ENCODE measurements at regions not wholly inside any gene's neighbourhood (a gene's known extent, or its start where the extent isn't known, plus 50 kb on each side); places are given as distances from the start of the nearest gene placed in this dataset.

GRCh38 chr5:62982348-62982747, 403.7 kb downstream of the LRRC70 start:
- Histone ChIP-seq H3F3A (ENCODE audit: low read depth) (no peaks in the 10 kb centered on the region), H3K9me3 (ENCODE audit: low read depth) (peaks cover 3% of the 10 kb centered on the region), H3K79me2 (ENCODE audit: low read depth) (no peaks in the 10 kb centered on the region), H3K4me3 (no peak overlapping the region), H3K9ac (no peak overlapping the region), H3K4me2 (no peak overlapping the region), H3K27ac (no peak overlapping the region), H3K27me3 (no peaks in the 10 kb centered on the region), H2AFZ (replicated peaks) (no peak overlapping the region), H4K20me1 (ENCODE audit: low read depth) (no peaks in the 10 kb centered on the region), H3K4me1 (no peaks in the 10 kb centered on the region), H3K36me3 (peaks cover 3% of the 10 kb centered on the region)
- peak; percentile 18 for DNase-seq (ENCODE audit: low spot score)
- H3K27ac Mint-ChIP-seq: no peak overlapping the region
- TF ChIP-seq EZH2phosphoT487 (IDR thresholded peaks at IDR 0.05): no peak
- no peak for TF ChIP-seq EZH2 (IDR thresholded peaks at IDR 0.05)
- no peak for TF ChIP-seq CTCF (IDR thresholded peaks at IDR 0.05)
- H3K4me3 Mint-ChIP-seq: no peak overlapping the region
- no peaks in the 10 kb centered on the region for H3K27me3 Mint-ChIP-seq (ENCODE audit: insufficient read depth, low read depth)
- no peaks in the 10 kb centered on the region for H3K36me3 Mint-ChIP-seq
- peaks cover 20% of the 10 kb centered on the region for H3K9me3 Mint-ChIP-seq
- H3K4me1 Mint-ChIP-seq: peaks cover 8% of the 10 kb centered on the region

GRCh38 chr5:62980884-62981283, 402.3 kb downstream of the LRRC70 start:
- Histone ChIP-seq H3K9me3 (ENCODE audit: low read depth) (no peaks in the 10 kb centered on the region), H3K4me1 (no peaks in the 10 kb centered on the region), H3K4me3 (no peak overlapping the region), H3K27ac (no peak overlapping the region), H3K27me3 (no peaks in the 10 kb centered on the region), H3F3A (ENCODE audit: low read depth) (no peaks in the 10 kb centered on the region), H4K20me1 (ENCODE audit: low read depth) (no peaks in the 10 kb centered on the region), H3K9ac (no peak overlapping the region), H2AFZ (replicated peaks) (no peak overlapping the region), H3K4me2 (no peak overlapping the region), H3K79me2 (ENCODE audit: low read depth) (no peaks in the 10 kb centered on the region), H3K36me3 (no peaks in the 10 kb centered on the region)
- Mint-ChIP-seq H3K4me3 (no peak overlapping the region), H3K27me3 (ENCODE audit: insufficient read depth, low read depth) (no peaks in the 10 kb centered on the region), H3K36me3 (no peaks in the 10 kb centered on the region), H3K4me1 (peaks cover 10% of the 10 kb centered on the region), H3K27ac (no peak overlapping the region), H3K9me3 (peaks cover 8% of the 10 kb centered on the region)
- TF ChIP-seq EZH2phosphoT487 (IDR thresholded peaks at IDR 0.05) (no peak), EZH2 (IDR thresholded peaks at IDR 0.05) (no peak), CTCF (IDR thresholded peaks at IDR 0.05) (no peak)
- no peak for DNase-seq (ENCODE audit: low spot score)

- Histone ChIP-seq H3K9ac (no peak overlapping the region), H3K27me3 (no peaks in the 10 kb centered on the region), H2AFZ (replicated peaks) (no peak overlapping the region), H3K4me1 (no peaks in the 10 kb centered on the region), H3K9me3 (ENCODE audit: low read depth) (no peaks in the 10 kb centered on the region), H3K27ac (no peak overlapping the region), H3K79me2 (ENCODE audit: low read depth) (no peaks in the 10 kb centered on the region), H3K36me3 (no peaks in the 10 kb centered on the region), H3K4me2 (no peak overlapping the region), H3K4me3 (no peak overlapping the region), H4K20me1 (ENCODE audit: low read depth) (no peaks in the 10 kb centered on the region), H3F3A (ENCODE audit: low read depth) (no peaks in the 10 kb centered on the region)
- Mint-ChIP-seq H3K9me3 (no peaks in the 10 kb centered on the region), H3K27me3 (ENCODE audit: insufficient read depth, low read depth) (no peaks in the 10 kb centered on the region), H3K4me1 (peaks cover 10% of the 10 kb centered on the region), H3K27ac (no peak overlapping the region), H3K36me3 (no peaks in the 10 kb centered on the region), H3K4me3 (no peak overlapping the region)
- DNase-seq (ENCODE audit: low spot score): no peak
- TF ChIP-seq EZH2 (IDR thresholded peaks at IDR 0.05) (no peak), EZH2phosphoT487 (IDR thresholded peaks at IDR 0.05) (no peak), CTCF (IDR thresholded peaks at IDR 0.05) (no peak)
These were observed 400.9 kb downstream of the LRRC70 start for GRCh38 chr5:62979472-62979871.
